Osteoblast (primary cell): ENCODE measurements at regions not wholly inside any gene's neighbourhood (a gene's known extent, or its start where the extent isn't known, plus 50 kb on each side); places are given as distances from the start of the nearest gene placed in this dataset.

ENCODE experiments used
- DNase-seq: peaks from one replicate; pipeline ENCODE4 v3.0.0; 2011; ENCODE audit warnings: low spot score, mixed read lengths; ENCODE audit not compliant: insufficient read length; ENCODE audit errors: missing footprints
- H2AFZ ChIP-seq: 2 replicates; pipeline ENCODE4 v1.6.0; 2011; ENCODE audit warnings: mild to moderate bottlenecking, low read length
- H3K27ac ChIP-seq: 2 replicates; pipeline ENCODE4 v1.5.1; 2011; ENCODE audit warnings: mild to moderate bottlenecking, low read depth, low read length, moderate library complexity
- H3K27me3 ChIP-seq: 2 replicates; pipeline ENCODE4 v1.6.0; 2012; ENCODE audit warnings: mild to moderate bottlenecking, control low read depth, inconsistent platforms, low read length, moderate library complexity; ENCODE audit not compliant: insufficient read depth
- H3K36me3 ChIP-seq: 2 replicates; pipeline ENCODE4 v1.5.1; 2011; ENCODE audit warnings: mild to moderate bottlenecking, low read length, control low read depth, moderate library complexity; ENCODE audit not compliant: insufficient read depth
- H3K4me1 ChIP-seq: 2 replicates; pipeline ENCODE4 v1.5.1; 2011; ENCODE audit warnings: mild to moderate bottlenecking, low read length, control low read depth, moderate library complexity; ENCODE audit not compliant: insufficient read depth
- H3K4me2 ChIP-seq: 2 replicates; pipeline ENCODE4 v1.6.0; 2011; ENCODE audit warnings: mild to moderate bottlenecking, low read length; ENCODE audit not compliant: insufficient read depth
- H3K4me3 ChIP-seq: fragments of 200-600 bp; sonication (generic); 3 replicates; pipeline ENCODE4 v1.5.1; 2012; ENCODE audit warnings: mild to moderate bottlenecking, low read length, inconsistent platforms; ENCODE audit not compliant: insufficient read depth
- H3K79me2 ChIP-seq: 2 replicates; pipeline ENCODE4 v1.6.0; 2012; ENCODE audit warnings: mild to moderate bottlenecking, low read length, control low read depth, inconsistent platforms; ENCODE audit not compliant: insufficient read depth
- H3K9me3 ChIP-seq: 2 replicates; pipeline ENCODE4 v1.5.1; 2011; ENCODE audit warnings: low read depth, low read length, control low read depth
- H4K20me1 ChIP-seq: 2 replicates; pipeline ENCODE4 v1.6.0; 2012; ENCODE audit warnings: mild to moderate bottlenecking, low read length, control low read depth; ENCODE audit not compliant: insufficient read depth
- CTCF ChIP-seq: IDR thresholded peaks from 2 replicates; pipeline ENCODE4 v1.5.1; 2011; ENCODE audit warnings: mild to moderate bottlenecking, low read depth, low read length, moderate library complexity; ENCODE audit errors: extremely low read depth

- H3K79me2 ChIP-seq, result no peaks in the 10 kb centered on the region
- no peaks in the 10 kb centered on the region for H3K27me3 ChIP-seq
- no peaks in the 10 kb centered on the region for H4K20me1 ChIP-seq
- H3K4me1 ChIP-seq, result peaks cover 18% of the 10 kb centered on the region
- TF ChIP-seq CTCF, result no peak
- no peak overlapping the region for H2AFZ ChIP-seq
- H3K4me3 ChIP-seq, result no peak overlapping the region
- H3K4me2 ChIP-seq, result no peak overlapping the region
- no peak for DNase-seq
- H3K9me3 ChIP-seq, result no peaks in the 10 kb centered on the region
- H3K27ac ChIP-seq, result no peak overlapping the region
- no peaks in the 10 kb centered on the region for H3K36me3 ChIP-seq
These were observed 220.8 kb downstream of the PLK2 start for GRCh38 chr5:58239045-58239444.

DNA sequence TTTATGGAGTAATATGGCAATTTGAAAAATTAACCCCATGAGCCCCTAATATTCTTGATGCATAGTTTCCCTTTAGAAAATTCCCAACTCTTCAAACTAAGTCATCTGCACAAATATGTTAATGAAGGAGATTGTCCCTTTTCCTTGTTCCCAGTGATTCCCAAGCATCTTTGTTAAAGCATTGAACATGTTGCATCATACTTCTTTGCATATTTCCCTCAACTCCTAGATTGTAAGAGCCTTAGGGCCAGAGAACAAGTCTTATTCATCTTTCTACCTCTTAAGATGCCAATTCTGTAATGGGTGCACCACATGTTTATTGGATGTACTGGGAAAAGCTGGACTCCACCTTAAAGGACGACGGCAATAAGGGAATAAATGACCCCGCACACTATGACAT lies 223.4 kb downstream of the PLK2 start:
- H3K4me3 ChIP-seq, result no peak overlapping the region
- H3K27me3 ChIP-seq, result no peaks in the 10 kb centered on the region
- H3K27ac ChIP-seq, result no peak overlapping the region
- no peaks in the 10 kb centered on the region for H3K79me2 ChIP-seq
- H3K4me1 ChIP-seq, result peaks cover 16% of the 10 kb centered on the region
- no peak overlapping the region for H3K4me2 ChIP-seq
- no peaks in the 10 kb centered on the region for H3K36me3 ChIP-seq
- H4K20me1 ChIP-seq, result no peaks in the 10 kb centered on the region
- TF ChIP-seq CTCF, result no peak
- DNase-seq, result no peak
- H3K9me3 ChIP-seq, result no peaks in the 10 kb centered on the region
- H2AFZ ChIP-seq, result no peak overlapping the region

- no peak for DNase-seq
- no peaks in the 10 kb centered on the region for H3K79me2 ChIP-seq
- no peak overlapping the region for H3K27ac ChIP-seq
- H3K27me3 ChIP-seq, result no peaks in the 10 kb centered on the region
- H4K20me1 ChIP-seq, result no peaks in the 10 kb centered on the region
- H3K4me1 ChIP-seq, result peaks cover 8% of the 10 kb centered on the region
- no peak for TF ChIP-seq CTCF
- H3K4me2 ChIP-seq, result no peak overlapping the region
- H3K4me3 ChIP-seq, result no peak overlapping the region
- H2AFZ ChIP-seq, result no peak overlapping the region
- no peaks in the 10 kb centered on the region for H3K9me3 ChIP-seq
- H3K36me3 ChIP-seq, result no peaks in the 10 kb centered on the region
These were observed 224.6 kb downstream of the PLK2 start for GRCh38 chr5:58235299-58235698.

DNA sequence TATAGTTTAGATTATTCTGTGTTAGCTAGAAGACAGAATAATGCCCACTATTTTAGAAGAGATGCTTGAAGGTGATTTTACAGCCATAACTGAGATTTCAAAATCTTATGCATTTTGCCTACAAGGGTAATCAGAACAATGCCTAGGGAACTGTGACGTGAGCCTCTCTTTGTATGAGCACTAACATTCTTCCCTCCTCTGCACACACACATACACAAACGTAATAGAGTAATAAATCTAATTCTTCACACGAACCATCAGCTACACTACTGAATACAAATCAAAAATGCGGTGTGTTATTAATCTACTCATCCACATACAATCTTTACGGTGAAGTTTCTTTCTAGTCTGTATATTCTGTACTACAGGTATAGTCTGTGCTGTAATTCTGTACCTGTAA lies 227.8 kb downstream of the PLK2 start:
- Histone ChIP-seq H3K4me2 (no peak overlapping the region), H2AFZ (no peak overlapping the region), H3K27me3 (no peaks in the 10 kb centered on the region), H3K4me3 (no peak overlapping the region), H3K27ac (no peak overlapping the region), H3K36me3 (no peaks in the 10 kb centered on the region), H4K20me1 (no peaks in the 10 kb centered on the region), H3K79me2 (no peaks in the 10 kb centered on the region), H3K9me3 (no peaks in the 10 kb centered on the region), H3K4me1 (peaks cover 4% of the 10 kb centered on the region)
- TF ChIP-seq CTCF, result no peak
- no peak for DNase-seq
